ENCODE measurements at regions not wholly inside any gene's neighbourhood (a gene's known extent, or its start where the extent isn't known, plus 50 kb on each side); places are given as distances from the start of the nearest gene placed in this dataset.

DNA sequence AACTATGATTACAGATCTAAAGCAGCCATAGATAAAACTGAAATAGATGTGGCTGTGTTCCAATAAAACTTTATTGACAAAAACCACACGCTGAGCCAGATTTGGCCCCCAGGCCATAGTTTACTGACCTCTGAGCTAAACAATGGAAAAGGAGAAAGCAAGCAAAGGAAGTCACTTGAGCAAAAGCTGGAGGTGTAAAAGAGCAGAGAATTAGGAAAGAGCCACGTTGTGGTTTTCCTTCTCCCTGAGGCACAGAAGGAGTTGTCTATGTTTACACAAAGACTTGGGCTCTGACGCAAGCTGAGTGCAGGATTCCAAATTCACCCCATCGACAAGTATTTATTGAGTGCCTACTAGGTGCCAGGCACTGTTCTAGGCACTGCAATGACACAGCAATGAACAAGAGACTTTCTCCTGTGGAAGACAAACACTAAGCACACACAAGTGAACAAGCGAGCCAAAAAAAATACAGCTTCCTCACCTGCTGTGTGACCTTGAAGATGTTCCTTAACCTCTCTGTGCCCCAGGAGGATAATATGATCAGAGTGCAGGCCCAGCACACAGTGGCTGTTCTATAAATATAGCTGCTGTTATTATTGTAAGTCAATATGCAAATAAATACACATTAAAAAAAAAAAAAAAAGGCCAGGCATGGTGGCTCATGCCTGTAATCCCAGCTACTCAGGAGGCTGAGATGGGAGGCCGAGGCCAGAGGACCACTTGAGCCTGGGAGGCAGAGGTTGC lies 75.4 kb upstream of the PTPN1 start:
- DNase-seq (no peak), FAIRE-seq (no peak)
- intact Hi-C loops (cut with DNase I): no loop called here
- H3K4me1 ChIP-seq (ENCODE audit: control insufficient read depth in 2 of 3, insufficient read depth in 2 of 3, low read depth in 1 of 3, low read length in 3 of 3): no peaks in the 10 kb centered on the region
- no peak overlapping the region for H3K4me3 ChIP-seq (ENCODE audit: low read length in 3 of 3)
- no peak overlapping the region for H3K9ac ChIP-seq (ENCODE audit: low read length in 3 of 3)
- no peaks in the 10 kb centered on the region for H3K36me3 ChIP-seq (ENCODE audit: control insufficient read depth in 2 of 3, insufficient read depth in 3 of 3, low read length in 3 of 3)
- H3K27ac ChIP-seq (ENCODE audit: low read depth in 2 of 2, low read length in 2 of 2): no peak overlapping the region
- TF ChIP-seq, protein P1, sequence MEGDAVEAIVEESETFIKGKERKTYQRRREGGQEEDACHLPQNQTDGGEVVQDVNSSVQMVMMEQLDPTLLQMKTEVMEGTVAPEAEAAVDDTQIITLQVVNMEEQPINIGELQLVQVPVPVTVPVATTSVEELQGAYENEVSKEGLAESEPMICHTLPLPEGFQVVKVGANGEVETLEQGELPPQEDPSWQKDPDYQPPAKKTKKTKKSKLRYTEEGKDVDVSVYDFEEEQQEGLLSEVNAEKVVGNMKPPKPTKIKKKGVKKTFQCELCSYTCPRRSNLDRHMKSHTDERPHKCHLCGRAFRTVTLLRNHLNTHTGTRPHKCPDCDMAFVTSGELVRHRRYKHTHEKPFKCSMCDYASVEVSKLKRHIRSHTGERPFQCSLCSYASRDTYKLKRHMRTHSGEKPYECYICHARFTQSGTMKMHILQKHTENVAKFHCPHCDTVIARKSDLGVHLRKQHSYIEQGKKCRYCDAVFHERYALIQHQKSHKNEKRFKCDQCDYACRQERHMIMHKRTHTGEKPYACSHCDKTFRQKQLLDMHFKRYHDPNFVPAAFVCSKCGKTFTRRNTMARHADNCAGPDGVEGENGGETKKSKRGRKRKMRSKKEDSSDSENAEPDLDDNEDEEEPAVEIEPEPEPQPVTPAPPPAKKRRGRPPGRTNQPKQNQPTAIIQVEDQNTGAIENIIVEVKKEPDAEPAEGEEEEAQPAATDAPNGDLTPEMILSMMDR (IDR thresholded peaks at IDR 0.05; ENCODE audit: borderline replicate concordance, extremely low read depth, insufficient read depth): no peak
- H3K27me3 ChIP-seq (ENCODE audit: control insufficient read depth, insufficient read depth, low read length): no peaks in the 10 kb centered on the region
- H3K9me3 ChIP-seq (ENCODE audit: control insufficient read depth in 2 of 3, insufficient read depth in 1 of 3, low read length in 3 of 3): no peaks in the 10 kb centered on the region

DNA sequence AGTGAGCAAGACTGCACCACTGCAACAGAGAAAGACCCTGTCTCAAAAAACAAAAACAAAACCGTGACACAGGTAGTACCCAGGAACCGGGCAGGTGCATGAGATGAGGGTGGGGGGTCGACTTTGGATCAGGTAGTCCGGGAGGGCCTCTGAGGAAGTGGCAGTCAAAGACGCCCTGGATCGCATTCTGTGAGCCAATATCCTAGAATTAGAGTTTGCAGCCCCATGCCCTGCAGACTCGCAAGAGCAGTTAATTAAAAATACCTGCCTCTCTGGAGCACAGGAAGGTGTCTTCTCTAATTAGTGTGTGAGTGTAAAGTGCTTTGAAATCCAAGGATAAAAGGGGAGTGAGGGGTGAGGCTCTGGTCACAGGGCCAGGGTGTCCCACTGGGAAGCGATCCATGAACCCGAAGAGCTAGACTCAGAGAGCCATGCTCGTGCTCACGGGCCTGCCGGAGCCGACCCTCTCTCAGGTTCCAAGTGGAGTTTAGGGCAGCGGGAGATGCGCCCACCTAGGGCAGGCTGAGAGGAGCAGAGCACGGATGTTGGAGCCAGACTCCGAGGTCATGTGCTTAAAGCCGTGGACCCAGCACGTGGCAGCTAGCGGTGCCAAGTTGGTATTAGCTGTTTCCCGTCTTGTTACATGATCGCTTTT lies 74.7 kb upstream of the PTPN1 start:
- Histone ChIP-seq H3K27ac (ENCODE audit: low read depth in 2 of 2, low read length in 2 of 2) (no peak overlapping the region), H3K9me3 (ENCODE audit: control insufficient read depth in 2 of 3, insufficient read depth in 1 of 3, low read length in 3 of 3) (no peaks in the 10 kb centered on the region), H3K9ac (ENCODE audit: low read length in 3 of 3) (no peak overlapping the region), H3K4me3 (ENCODE audit: low read length in 3 of 3) (no peak overlapping the region), H3K4me1 (ENCODE audit: control insufficient read depth in 2 of 3, insufficient read depth in 2 of 3, low read depth in 1 of 3, low read length in 3 of 3) (no peaks in the 10 kb centered on the region), H3K36me3 (ENCODE audit: control insufficient read depth in 2 of 3, insufficient read depth in 3 of 3, low read length in 3 of 3) (no peaks in the 10 kb centered on the region), H3K27me3 (ENCODE audit: control insufficient read depth, insufficient read depth, low read length) (no peaks in the 10 kb centered on the region)
- intact Hi-C loops (cut with DNase I): no loop called here
- DNase-seq (no peak), FAIRE-seq (no peak)
- TF ChIP-seq, protein P1 (IDR thresholded peaks at IDR 0.05; ENCODE audit: borderline replicate concordance, extremely low read depth, insufficient read depth): no peak

DNA sequence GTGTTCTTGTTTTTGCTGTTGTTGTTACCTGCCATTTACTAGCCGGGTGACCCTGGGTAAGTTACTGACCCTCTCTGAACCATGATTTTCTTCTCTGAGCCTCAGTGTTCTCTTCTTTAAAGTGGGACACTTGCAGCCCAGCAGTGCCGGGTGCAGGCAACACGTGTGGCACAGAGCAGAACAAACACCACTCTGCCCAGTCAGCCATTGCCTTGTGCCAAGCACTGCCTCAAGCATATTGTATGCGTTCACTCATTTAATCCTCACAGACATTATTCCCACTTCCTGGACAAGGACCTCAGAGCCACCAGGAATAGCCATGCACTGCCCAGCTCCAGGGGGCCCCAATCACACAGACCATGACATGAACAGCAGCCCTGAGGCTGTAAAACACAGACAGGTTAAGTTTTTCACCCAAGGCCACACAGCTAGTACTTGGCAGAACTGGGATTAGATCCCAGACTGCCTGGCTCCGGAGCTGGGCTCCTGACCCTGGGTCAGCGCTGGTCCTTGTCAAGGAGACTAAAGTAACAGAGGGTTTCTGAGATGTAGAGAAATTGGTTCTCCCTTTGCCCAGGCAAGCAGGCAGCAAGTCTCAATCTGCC lies 74.0 kb upstream of the PTPN1 start:
- no peak overlapping the region for H3K4me3 ChIP-seq (ENCODE audit: low read length in 3 of 3)
- FAIRE-seq: no peak
- H3K27me3 ChIP-seq (ENCODE audit: control insufficient read depth, insufficient read depth, low read length): no peaks in the 10 kb centered on the region
- no peak overlapping the region for H3K27ac ChIP-seq (ENCODE audit: low read depth in 2 of 2, low read length in 2 of 2)
- H3K36me3 ChIP-seq (ENCODE audit: control insufficient read depth in 2 of 3, insufficient read depth in 3 of 3, low read length in 3 of 3): no peaks in the 10 kb centered on the region
- TF ChIP-seq, protein P1 (IDR thresholded peaks at IDR 0.05; ENCODE audit: borderline replicate concordance, extremely low read depth, insufficient read depth): no peak
- no peak for DNase-seq
- intact Hi-C loops (cut with DNase I): no loop called here
- no peaks in the 10 kb centered on the region for H3K9me3 ChIP-seq (ENCODE audit: control insufficient read depth in 2 of 3, insufficient read depth in 1 of 3, low read length in 3 of 3)
- no peaks in the 10 kb centered on the region for H3K4me1 ChIP-seq (ENCODE audit: control insufficient read depth in 2 of 3, insufficient read depth in 2 of 3, low read depth in 1 of 3, low read length in 3 of 3)
- no peak overlapping the region for H3K9ac ChIP-seq (ENCODE audit: low read length in 3 of 3)

All from kidney (tissue), 13 donors.